PC-9 (cell line): ENCODE measurements at regions not wholly inside any gene's neighbourhood (a gene's known extent, or its start where the extent isn't known, plus 50 kb on each side); places are given as distances from the start of the nearest gene placed in this dataset.

Source experiments
- BruUV-seq: library from RNA; stranded (reverse); fragments of 400-500 nt; replicated peaks from 2 replicates; lab custom pipeline; 2021; lab: Mats Ljungman, UMichigan
- CTCF ChIA-PET: fragments of 300-600 bp; sonication (Branson Sonifier 250); formaldehyde crosslinking; loops from one replicate; lab custom pipeline; 2022; ENCODE audit warnings: antibody characterized with exemption; lab: Charles Lee
- POLR2A ChIA-PET: fragments of 300-600 bp; sonication (Branson Sonifier 250); formaldehyde crosslinking; loops from one replicate; lab custom pipeline; 2022; ENCODE audit warnings: antibody characterized with exemption; ENCODE audit not compliant: unreplicated experiment; lab: Charles Lee
- DNase-seq, 2 experiments: peaks; one replicate each; pipeline versions ENCODE4 v3.0.0 to v3.0.0-alpha.2; 2015 to 2022; ENCODE audit warnings: mixed read lengths in 1 of 2
- H2AFZ ChIP-seq: fragments of 200-600 bp; sonication (generic); 2 replicates; pipeline ENCODE4 v1.8.1; 2017; ENCODE audit warnings: antibody characterized with exemption
- H3F3A ChIP-seq: fragments of 200-600 bp; sonication (generic); 2 replicates; pipeline ENCODE4 v1.8.1; 2017; ENCODE audit warnings: antibody characterized with exemption, mild to moderate bottlenecking, low read depth; ENCODE audit not compliant: insufficient read depth
- H3K27ac ChIP-seq: fragments of 200-600 bp; sonication (generic); 2 replicates; pipeline ENCODE4 v1.6.1; 2016; ENCODE audit warnings: mixed run types
- H3K27me3 ChIP-seq: fragments of 200-600 bp; sonication (generic); 2 replicates; pipeline ENCODE4 v1.6.1; 2016; ENCODE audit warnings: low read depth, mixed run types; ENCODE audit not compliant: insufficient read depth
- H3K36me3 ChIP-seq: fragments of 200-600 bp; sonication (generic); 2 replicates; pipeline ENCODE4 v1.6.1; 2016; ENCODE audit warnings: low read depth, mixed run types
- H3K4me1 ChIP-seq: fragments of 200-600 bp; sonication (generic); replicated peaks from 2 replicates; pipeline ENCODE4 v1.6.1; 2016; ENCODE audit warnings: mixed run types; ENCODE audit not compliant: insufficient read depth
- H3K4me2 ChIP-seq: fragments of 200-600 bp; sonication (generic); 2 replicates; pipeline ENCODE4 v1.6.1; 2017; ENCODE audit warnings: mixed run types
- H3K4me3 ChIP-seq: fragments of 200-600 bp; sonication (generic); 2 replicates; pipeline ENCODE4 v1.6.1; 2016; ENCODE audit warnings: mixed run types
- H3K79me2 ChIP-seq: fragments of 200-600 bp; sonication (generic); 2 replicates; pipeline ENCODE4 v1.6.1; 2017; ENCODE audit warnings: low read depth, mixed run types
- H3K9me2 ChIP-seq: fragments of 200-600 bp; sonication (generic); 2 replicates; pipeline ENCODE4 v1.8.1; 2017; ENCODE audit warnings: mild to moderate bottlenecking; ENCODE audit not compliant: insufficient read depth
- H3K9me3 ChIP-seq: fragments of 200-600 bp; sonication (generic); 2 replicates; pipeline ENCODE4 v1.8.1; 2016; ENCODE audit warnings: low read depth; ENCODE audit not compliant: insufficient read depth
- H4K20me1 ChIP-seq: fragments of 200-600 bp; sonication (generic); 2 replicates; pipeline ENCODE4 v1.8.1; 2017; ENCODE audit not compliant: insufficient read depth
- CTCF ChIP-seq: fragments of 200-600 bp; sonication (generic); conservative IDR thresholded peaks from 2 replicates; pipeline ENCODE4 v1.6.1; 2017; ENCODE audit warnings: mixed run types, antibody characterized with exemption, mild to moderate bottlenecking, moderate library complexity
- EZH2 ChIP-seq: fragments of 200-600 bp; sonication (generic); IDR thresholded peaks from 2 replicates; pipeline ENCODE4 v1.8.0; 2017; ENCODE audit warnings: antibody characterized with exemption, low read depth
- intact Hi-C: fragments of 100-400 bp; cut with micrococcal nuclease; formaldehyde crosslinking; loops from one replicate; pipeline ENCODE4 v1.10.0; 2022; ENCODE audit not compliant: unreplicated experiment

- no TSS peak for BruUV-seq
- Histone ChIP-seq H3K27me3 (no peaks in the 10 kb centered on the region), H3K36me3 (no peaks in the 10 kb centered on the region), H3K4me3 (no peak overlapping the region), H3K4me2 (no peak overlapping the region), H3K9me3 (no peaks in the 10 kb centered on the region), H4K20me1 (no peaks in the 10 kb centered on the region), H3K9me2 (no peaks in the 10 kb centered on the region), H3K27ac (no peak overlapping the region), H3F3A (no peaks in the 10 kb centered on the region), H3K79me2 (no peaks in the 10 kb centered on the region), H2AFZ (no peak overlapping the region), H3K4me1 (no peaks in the 10 kb centered on the region)
- ChIA-PET CTCF (no interaction called here), POLR2A (interaction anchor here (0.7 kb wide), 1 partner anchor 45 kb away, joined by 4 read pairs; no protein-coding TSS in a partner anchor)
- no peak for TF ChIP-seq CTCF
- TF ChIP-seq EZH2: no peak
- intact Hi-C loops: no loop called here
- no peak for DNase-seq
These were observed 591.5 kb upstream of the KLF4 start for GRCh38 chr9:108081112-108081511.

GRCh38 chr9:108080285-108080684 is 590.7 kb upstream of the KLF4 start:
- no peaks in the 10 kb centered on the region for H3F3A ChIP-seq
- ChIA-PET POLR2A (no interaction called here), CTCF (no interaction called here)
- H3K4me1 ChIP-seq: no peaks in the 10 kb centered on the region
- BruUV-seq: no TSS peak
- no peaks in the 10 kb centered on the region for H4K20me1 ChIP-seq
- no peak overlapping the region for H3K4me3 ChIP-seq
- H3K9me2 ChIP-seq: no peaks in the 10 kb centered on the region
- intact Hi-C loops: no loop called here
- no peak overlapping the region for H2AFZ ChIP-seq
- no peak overlapping the region for H3K4me2 ChIP-seq
- H3K36me3 ChIP-seq: no peaks in the 10 kb centered on the region
- no peaks in the 10 kb centered on the region for H3K27me3 ChIP-seq
- no peak overlapping the region for H3K27ac ChIP-seq
- H3K79me2 ChIP-seq: no peaks in the 10 kb centered on the region
- H3K9me3 ChIP-seq: no peaks in the 10 kb centered on the region
- no peak for DNase-seq
- no peak for TF ChIP-seq CTCF
- TF ChIP-seq EZH2: no peak

GRCh38 chr9:108078811-108079210 is 589.2 kb upstream of the KLF4 start:
- H3K79me2 ChIP-seq: no peaks in the 10 kb centered on the region
- intact Hi-C loops: no loop called here
- H3K9me3 ChIP-seq: no peaks in the 10 kb centered on the region
- no peak overlapping the region for H3K4me3 ChIP-seq
- DNase-seq: no peak
- H3K4me1 ChIP-seq: no peaks in the 10 kb centered on the region
- no peaks in the 10 kb centered on the region for H3K27me3 ChIP-seq
- no peak overlapping the region for H2AFZ ChIP-seq
- no peak overlapping the region for H3K27ac ChIP-seq
- TF ChIP-seq EZH2: no peak
- no peak for TF ChIP-seq CTCF
- no peaks in the 10 kb centered on the region for H3K36me3 ChIP-seq
- no peaks in the 10 kb centered on the region for H3F3A ChIP-seq
- H3K9me2 ChIP-seq: no peaks in the 10 kb centered on the region
- POLR2A ChIA-PET: no interaction called here
- H3K4me2 ChIP-seq: no peak overlapping the region
- no peaks in the 10 kb centered on the region for H4K20me1 ChIP-seq
- CTCF ChIA-PET: no interaction called here
- no TSS peak for BruUV-seq
